DMS53 treated with DMSO at 0.1 percent for 48 hours (cell line): ENCODE measurements at regions not wholly inside any gene's neighbourhood (a gene's known extent, or its start where the extent isn't known, plus 50 kb on each side); places are given as distances from the start of the nearest gene placed in this dataset.
"Not testable (repeated sequence)": the region's sequence is repeated elsewhere in the genome, so short reads cannot be mapped to it uniquely, and the experiment has no call there.

Source experiments
- DNase-seq: peaks from one replicate; lab custom pipeline; 2025; ENCODE audit not compliant: unreplicated experiment; lab: John Stamatoyannopoulos, UW

GRCh38 chr9:19895578-19895977, 106.7 kb upstream of the SLC24A2 start:
- DNase-seq, result not testable (repeated sequence)

- DNase-seq, result no peak
Measured at GRCh38 chr9:19895006-19895405, 106.2 kb upstream of the SLC24A2 start.

- DNase-seq, result no peak
Measured at GRCh38 chr9:19885608-19886007, 96.8 kb upstream of the SLC24A2 start.

GRCh38 chr9:19879062-19879461, 90.2 kb upstream of the SLC24A2 start:
- no peak for DNase-seq

- no peak for DNase-seq
Measured at GRCh38 chr9:19876569-19877316, 87.9 kb upstream of the SLC24A2 start.

GRCh38 chr9:19875291-19875920, 86.6 kb upstream of the SLC24A2 start:
- no peak for DNase-seq

GRCh38 chr9:19873188-19873587, 84.4 kb upstream of the SLC24A2 start:
- not testable (repeated sequence) for DNase-seq

GRCh38 chr9:19870988-19871387, 82.2 kb upstream of the SLC24A2 start:
- DNase-seq, result no peak

- no peak for DNase-seq
Measured at GRCh38 chr9:19840953-19841352, 52.1 kb upstream of the SLC24A2 start.
